ENCODE measurements at regions not wholly inside any gene's neighbourhood (a gene's known extent, or its start where the extent isn't known, plus 50 kb on each side); places are given as distances from the start of the nearest gene placed in this dataset.
"Not testable (repeated sequence)": the region's sequence is repeated elsewhere in the genome, so short reads cannot be mapped to it uniquely, and the experiment has no call there.

- no peak for TF ChIP-seq PAX5 (IDR thresholded peaks at IDR 0.05; ENCODE audit: insufficient read depth, low read length, severe bottlenecking)
- FAIRE-seq (no peak), DNase-seq (ENCODE audit: insufficient read length, low spot score) (no peak)
Observed at GRCh38 chr2:21836719-21837118, 713.0 kb downstream of the TDRD15 start.

GRCh38 chr2:21837168-21837960 lies 713.6 kb downstream of the TDRD15 start:
- DNase-seq (ENCODE audit: insufficient read length, low spot score) (no peak), FAIRE-seq (no peak)
- TF ChIP-seq TAF1 (IDR thresholded peaks at IDR 0.05; ENCODE audit: low read depth, low read length) = no peak
- no peak for TF ChIP-seq POU2F2 (IDR thresholded peaks at IDR 0.05; ENCODE audit: low read depth, low read length)
- TF ChIP-seq POLR2A (IDR thresholded peaks at IDR 0.05; ENCODE audit: low read depth, low read length) = no peak
- TF ChIP-seq PAX5 (IDR thresholded peaks at IDR 0.05; ENCODE audit: insufficient read depth, low read length, severe bottlenecking) = no peak
- no peak for TF ChIP-seq POLR2AphosphoS5 (IDR thresholded peaks at IDR 0.05; ENCODE audit: low read depth, low read length)
- no peak for TF ChIP-seq SPI1 (IDR thresholded peaks at IDR 0.05; ENCODE audit: low read depth, low read length)

GRCh38 chr2:21841341-21841740 lies 717.6 kb downstream of the TDRD15 start:
- TF ChIP-seq POLR2A (IDR thresholded peaks at IDR 0.05; ENCODE audit: low read depth, low read length) (no peak), POU2F2 (IDR thresholded peaks at IDR 0.05; ENCODE audit: low read depth, low read length) (no peak), PAX5 (IDR thresholded peaks at IDR 0.05; ENCODE audit: insufficient read depth, low read length, severe bottlenecking) (no peak), SPI1 (IDR thresholded peaks at IDR 0.05; ENCODE audit: low read depth, low read length) (no peak), TAF1 (IDR thresholded peaks at IDR 0.05; ENCODE audit: low read depth, low read length) (no peak), POLR2AphosphoS5 (IDR thresholded peaks at IDR 0.05; ENCODE audit: low read depth, low read length) (no peak)
- no peak for FAIRE-seq
- DNase-seq (ENCODE audit: insufficient read length, low spot score) = no peak

DNA sequence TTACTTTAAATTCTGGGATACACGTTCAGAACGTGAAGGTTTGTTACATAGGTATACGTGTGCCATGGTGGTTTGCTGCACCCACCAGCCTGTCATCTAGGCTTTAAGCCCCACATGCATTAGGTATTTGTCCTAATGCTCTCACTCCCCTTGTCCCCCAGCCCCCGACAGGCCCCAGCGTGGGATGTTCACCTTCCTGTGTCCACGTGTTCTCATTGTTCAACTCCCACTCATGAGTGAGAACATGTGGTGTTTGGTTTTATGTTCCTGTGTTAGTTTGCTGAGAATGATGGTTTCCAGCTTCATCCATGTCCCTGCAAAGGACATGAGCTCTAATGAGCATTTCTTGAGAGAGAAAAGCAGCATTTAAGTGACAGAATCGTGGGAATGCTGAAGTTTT lies 726.6 kb downstream of the TDRD15 start:
- FAIRE-seq; DNase-seq (ENCODE audit: insufficient read length, low spot score): not testable (repeated sequence)

DNA sequence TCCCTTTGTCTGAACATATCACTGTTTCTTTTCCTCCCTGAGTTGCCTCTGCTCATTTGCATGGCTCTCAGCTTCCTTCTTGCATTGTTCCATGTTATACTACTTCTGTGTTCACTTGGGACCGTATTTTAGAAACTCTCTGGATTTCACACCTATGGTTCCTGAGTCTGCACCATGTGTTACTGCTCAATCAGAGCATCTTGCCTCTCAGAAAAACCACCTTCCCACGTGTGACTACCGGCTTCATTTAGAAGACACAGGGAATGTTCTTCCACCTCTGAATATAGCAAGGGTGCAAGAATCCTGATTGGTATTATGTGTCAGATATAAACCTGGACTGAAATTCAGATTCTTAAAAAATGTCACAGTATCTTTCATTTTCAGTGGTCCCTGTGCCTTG lies 731.2 kb downstream of the TDRD15 start:
- DNase-seq (ENCODE audit: insufficient read length, low spot score) (no peak), FAIRE-seq (no peak)
- TF ChIP-seq POLR2A (IDR thresholded peaks at IDR 0.05; ENCODE audit: low read depth, low read length) (no peak), PAX5 (IDR thresholded peaks at IDR 0.05; ENCODE audit: insufficient read depth, low read length, severe bottlenecking) (no peak), TAF1 (IDR thresholded peaks at IDR 0.05; ENCODE audit: low read depth, low read length) (no peak), POLR2AphosphoS5 (IDR thresholded peaks at IDR 0.05; ENCODE audit: low read depth, low read length) (no peak), SPI1 (IDR thresholded peaks at IDR 0.05; ENCODE audit: low read depth, low read length) (no peak), POU2F2 (IDR thresholded peaks at IDR 0.05; ENCODE audit: low read depth, low read length) (no peak)

- FAIRE-seq = no peak
- TF ChIP-seq TAF1 (IDR thresholded peaks at IDR 0.05; ENCODE audit: low read depth, low read length) (no peak), POLR2AphosphoS5 (IDR thresholded peaks at IDR 0.05; ENCODE audit: low read depth, low read length) (no peak), PAX5 (IDR thresholded peaks at IDR 0.05; ENCODE audit: insufficient read depth, low read length, severe bottlenecking) (no peak), SPI1 (IDR thresholded peaks at IDR 0.05; ENCODE audit: low read depth, low read length) (no peak), POU2F2 (IDR thresholded peaks at IDR 0.05; ENCODE audit: low read depth, low read length) (no peak), POLR2A (IDR thresholded peaks at IDR 0.05; ENCODE audit: low read depth, low read length) (no peak)
- no peak for DNase-seq (ENCODE audit: insufficient read length, low spot score)
Observed at GRCh38 chr2:21856708-21857107, 732.9 kb downstream of the TDRD15 start.

DNA sequence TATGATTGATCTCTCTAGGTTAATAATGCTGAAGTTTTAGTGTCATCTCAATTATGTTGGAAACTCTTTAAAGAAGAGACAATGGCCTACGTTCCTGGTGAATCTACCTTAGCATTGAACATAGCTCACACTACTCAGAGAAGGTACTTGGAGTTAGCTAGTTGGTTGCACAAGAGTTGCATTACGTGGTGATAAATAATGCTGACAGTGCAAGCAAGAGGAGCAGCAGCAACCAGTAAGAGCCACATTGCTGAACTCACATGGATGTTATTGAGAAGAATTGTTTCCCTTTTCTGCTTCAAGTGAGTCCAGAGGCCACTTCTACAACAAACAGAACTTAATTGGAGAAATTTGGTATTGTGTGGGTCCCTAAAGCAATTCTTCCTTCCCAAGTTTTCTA lies 737.1 kb downstream of the TDRD15 start:
- TF ChIP-seq SPI1 (IDR thresholded peaks at IDR 0.05; ENCODE audit: low read depth, low read length) (no peak), POU2F2 (IDR thresholded peaks at IDR 0.05; ENCODE audit: low read depth, low read length) (no peak), TAF1 (IDR thresholded peaks at IDR 0.05; ENCODE audit: low read depth, low read length) (no peak), POLR2AphosphoS5 (IDR thresholded peaks at IDR 0.05; ENCODE audit: low read depth, low read length) (no peak)
- DNase-seq (ENCODE audit: insufficient read length, low spot score) (no peak), FAIRE-seq (no peak)

- DNase-seq (ENCODE audit: insufficient read length, low spot score) = no peak
- TF ChIP-seq POU2F2 (IDR thresholded peaks at IDR 0.05; ENCODE audit: low read depth, low read length) (no peak), POLR2AphosphoS5 (IDR thresholded peaks at IDR 0.05; ENCODE audit: low read depth, low read length) (no peak), POLR2A (IDR thresholded peaks at IDR 0.05; ENCODE audit: low read depth, low read length) (no peak), SPI1 (IDR thresholded peaks at IDR 0.05; ENCODE audit: low read depth, low read length) (no peak), PAX5 (IDR thresholded peaks at IDR 0.05; ENCODE audit: insufficient read depth, low read length, severe bottlenecking) (no peak), TAF1 (IDR thresholded peaks at IDR 0.05; ENCODE audit: low read depth, low read length) (no peak)
- no peak for FAIRE-seq
Observed at GRCh38 chr2:21866316-21866715, 742.5 kb downstream of the TDRD15 start.

- FAIRE-seq (no peak), DNase-seq (ENCODE audit: insufficient read length, low spot score) (no peak)
- TF ChIP-seq TAF1 (IDR thresholded peaks at IDR 0.05; ENCODE audit: low read depth, low read length) = no peak
- TF ChIP-seq POLR2AphosphoS5 (IDR thresholded peaks at IDR 0.05; ENCODE audit: low read depth, low read length) = no peak
- no peak for TF ChIP-seq POU2F2 (IDR thresholded peaks at IDR 0.05; ENCODE audit: low read depth, low read length)
- TF ChIP-seq POLR2A (IDR thresholded peaks at IDR 0.05; ENCODE audit: low read depth, low read length) = no peak
- no peak for TF ChIP-seq SPI1 (IDR thresholded peaks at IDR 0.05; ENCODE audit: low read depth, low read length)
- no peak for TF ChIP-seq PAX5 (IDR thresholded peaks at IDR 0.05; ENCODE audit: insufficient read depth, low read length, severe bottlenecking)
Observed at GRCh38 chr2:21887881-21888280, 764.1 kb downstream of the TDRD15 start.

GRCh38 chr2:21890041-21890440 lies 766.3 kb downstream of the TDRD15 start:
- no peak for FAIRE-seq
- TF ChIP-seq POLR2AphosphoS5 (IDR thresholded peaks at IDR 0.05; ENCODE audit: low read depth, low read length) (no peak), PAX5 (IDR thresholded peaks at IDR 0.05; ENCODE audit: insufficient read depth, low read length, severe bottlenecking) (no peak)
- DNase-seq (ENCODE audit: insufficient read length, low spot score) = no peak
